Chondrocyte (in vitro differentiated cells): ENCODE measurements at regions not wholly inside any gene's neighbourhood (a gene's known extent, or its start where the extent isn't known, plus 50 kb on each side); places are given as distances from the start of the nearest gene placed in this dataset.

Experiments
- DNase-seq: peaks from one replicate; pipeline ENCODE4 v3.0.0; 2021; ENCODE audit warnings: mixed read lengths, low spot score
- H3K27ac Mint-ChIP-seq: one replicate; pipeline ENCODE4 v1.8.0; 2021; ENCODE audit warnings: mild to moderate bottlenecking, moderate library complexity, mixed read lengths; ENCODE audit not compliant: unreplicated experiment
- H3K27me3 Mint-ChIP-seq: 2 replicates; pipeline ENCODE4 v1.8.0; 2021; ENCODE audit warnings: low read depth, mixed read lengths
- H3K36me3 Mint-ChIP-seq: 2 replicates; pipeline ENCODE4 v1.8.0; 2021; ENCODE audit warnings: low read depth, mixed read lengths
- H3K4me1 Mint-ChIP-seq: 2 replicates; pipeline ENCODE4 v1.8.0; 2021; ENCODE audit warnings: low read depth, mild to moderate bottlenecking, mixed read lengths
- H3K4me3 Mint-ChIP-seq: one replicate; pipeline ENCODE4 v1.8.0; 2021; ENCODE audit warnings: mild to moderate bottlenecking, moderate library complexity, mixed read lengths; ENCODE audit not compliant: unreplicated experiment
- H3K9me3 Mint-ChIP-seq: 2 replicates; pipeline ENCODE4 v1.8.0; 2021; ENCODE audit warnings: low read depth, mixed read lengths
- CTCF ChIP-seq: fragments of 200-600 bp; sonication (generic); IDR thresholded peaks from 2 replicates; pipeline ENCODE4 v1.5.0; 2021; ENCODE audit warnings: antibody characterized with exemption, mild to moderate bottlenecking, moderate library complexity

- TF ChIP-seq CTCF = no peak
- H3K27ac Mint-ChIP-seq = no peak overlapping the region
- peaks cover 9% of the 10 kb centered on the region for H3K4me1 Mint-ChIP-seq
- no peak overlapping the region for H3K4me3 Mint-ChIP-seq
- no peaks in the 10 kb centered on the region for H3K9me3 Mint-ChIP-seq
- DNase-seq = no peak
- H3K27me3 Mint-ChIP-seq = no peaks in the 10 kb centered on the region
- H3K36me3 Mint-ChIP-seq = no peaks in the 10 kb centered on the region
Measured at GRCh38 chr13:74586847-74587246, 452.6 kb upstream of the KLF12 start.

- Mint-ChIP-seq H3K4me3 (peak overlapping the region; percentile 72), H3K27ac (no peak overlapping the region), H3K9me3 (no peaks in the 10 kb centered on the region), H3K36me3 (no peaks in the 10 kb centered on the region), H3K27me3 (no peaks in the 10 kb centered on the region), H3K4me1 (peaks cover 12% of the 10 kb centered on the region)
- no peak for DNase-seq
- no peak for TF ChIP-seq CTCF
Measured at GRCh38 chr13:74576420-74576819, 442.2 kb upstream of the KLF12 start.

GRCh38 chr13:74575729-74576125, 441.5 kb upstream of the KLF12 start:
- no peaks in the 10 kb centered on the region for H3K9me3 Mint-ChIP-seq
- no peaks in the 10 kb centered on the region for H3K36me3 Mint-ChIP-seq
- H3K27me3 Mint-ChIP-seq = no peaks in the 10 kb centered on the region
- peak overlapping the region; percentile 72 for H3K4me3 Mint-ChIP-seq
- peaks cover 18% of the 10 kb centered on the region for H3K4me1 Mint-ChIP-seq
- peak; percentile 85 for DNase-seq
- TF ChIP-seq CTCF = no peak
- H3K27ac Mint-ChIP-seq = peak overlapping the region; percentile 28

- Mint-ChIP-seq H3K27me3 (no peaks in the 10 kb centered on the region), H3K36me3 (no peaks in the 10 kb centered on the region), H3K4me3 (peak overlapping the region; percentile 72), H3K9me3 (no peaks in the 10 kb centered on the region), H3K27ac (peak overlapping the region; percentile 29), H3K4me1 (peaks cover 21% of the 10 kb centered on the region)
- no peak for TF ChIP-seq CTCF
- DNase-seq = no peak
Measured at GRCh38 chr13:74574964-74575728, 440.9 kb upstream of the KLF12 start.

GRCh38 chr13:74573654-74574053, 439.4 kb upstream of the KLF12 start:
- H3K4me1 Mint-ChIP-seq = peaks cover 21% of the 10 kb centered on the region
- H3K9me3 Mint-ChIP-seq = no peaks in the 10 kb centered on the region
- no peaks in the 10 kb centered on the region for H3K27me3 Mint-ChIP-seq

More at GRCh38 chr13:74573654-74574053, 439.4 kb upstream of the KLF12 start:
- no peak for DNase-seq
- Mint-ChIP-seq H3K27ac (no peak overlapping the region), H3K36me3 (no peaks in the 10 kb centered on the region), H3K4me3 (no peak overlapping the region)
- peak; percentile 30 for TF ChIP-seq CTCF
